ENCODE measurements at regions not wholly inside any gene's neighbourhood (a gene's known extent, or its start where the extent isn't known, plus 50 kb on each side); places are given as distances from the start of the nearest gene placed in this dataset.

GRCh38 chr20:52318651-52319050 is 127.1 kb upstream of the ZFP64 start:
- H3K4me3 ChIP-seq: no peak overlapping the region
- intact Hi-C loops (cut with DNase I): no loop called here
- no peaks in the 10 kb centered on the region for H3K4me1 ChIP-seq
- H3K36me3 ChIP-seq: no peaks in the 10 kb centered on the region
- H3K27me3 ChIP-seq: no peaks in the 10 kb centered on the region
- no peak for DNase-seq (ENCODE audit: low spot score in 2 of 2)
- TF ChIP-seq CTCF (IDR thresholded peaks at IDR 0.05): no peak
- no peak overlapping the region for H3K27ac ChIP-seq
- H3K9me3 ChIP-seq: no peaks in the 10 kb centered on the region

GRCh38 chr20:52313341-52313963 is 121.9 kb upstream of the ZFP64 start:
- Histone ChIP-seq H3K27ac (no peak overlapping the region), H3K4me1 (no peaks in the 10 kb centered on the region), H3K36me3 (no peaks in the 10 kb centered on the region), H3K27me3 (no peaks in the 10 kb centered on the region), H3K9me3 (no peaks in the 10 kb centered on the region), H3K4me3 (no peak overlapping the region)
- no peak for DNase-seq (ENCODE audit: low spot score in 2 of 2)
- intact Hi-C loops (cut with DNase I): no loop called here
- TF ChIP-seq CTCF (IDR thresholded peaks at IDR 0.05): no peak

GRCh38 chr20:52312132-52312729 is 120.7 kb upstream of the ZFP64 start:
- H3K4me3 ChIP-seq: no peak overlapping the region
- no peaks in the 10 kb centered on the region for H3K9me3 ChIP-seq
- H3K27me3 ChIP-seq: no peaks in the 10 kb centered on the region
- H3K4me1 ChIP-seq: no peaks in the 10 kb centered on the region
- intact Hi-C loops (cut with DNase I): no loop called here
- no peak for DNase-seq (ENCODE audit: low spot score in 2 of 2)
- TF ChIP-seq CTCF (IDR thresholded peaks at IDR 0.05): peak; percentile 16 to 52 (median 29)
- H3K36me3 ChIP-seq: no peaks in the 10 kb centered on the region
- H3K27ac ChIP-seq: no peak overlapping the region

- TF ChIP-seq CTCF (IDR thresholded peaks at IDR 0.05): no peak
- Histone ChIP-seq H3K27me3 (no peaks in the 10 kb centered on the region), H3K36me3 (no peaks in the 10 kb centered on the region), H3K4me1 (no peaks in the 10 kb centered on the region), H3K9me3 (no peaks in the 10 kb centered on the region), H3K4me3 (no peak overlapping the region), H3K27ac (no peak overlapping the region)
- intact Hi-C loops (cut with DNase I): no loop called here
- DNase-seq (ENCODE audit: low spot score in 2 of 2): no peak
These were observed 119.7 kb upstream of the ZFP64 start for GRCh38 chr20:52311209-52311794.

DNA sequence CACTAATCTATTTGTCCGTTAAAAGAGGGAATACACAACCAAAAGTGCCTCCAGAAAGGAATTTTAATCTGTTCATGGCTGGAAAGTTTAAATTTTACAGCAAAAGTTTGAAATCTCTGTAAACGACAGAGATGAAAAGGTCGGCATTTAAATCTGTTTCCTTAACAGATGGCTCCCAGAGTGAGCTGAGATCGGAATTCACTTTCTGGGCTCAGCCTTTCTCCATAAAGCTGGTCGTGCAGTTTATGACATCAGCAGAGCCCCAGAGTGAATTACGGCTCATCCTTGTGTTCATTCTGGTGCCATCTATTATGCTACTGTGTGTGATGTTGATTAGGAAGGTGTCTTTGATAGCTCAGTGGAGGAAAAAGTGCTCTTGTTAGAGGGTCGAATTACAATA is 117.6 kb upstream of the ZFP64 start:
- no peak for DNase-seq (ENCODE audit: low spot score in 2 of 2)
- no peaks in the 10 kb centered on the region for H3K36me3 ChIP-seq
- H3K4me3 ChIP-seq: no peak overlapping the region
- H3K27me3 ChIP-seq: no peaks in the 10 kb centered on the region
- no peaks in the 10 kb centered on the region for H3K9me3 ChIP-seq
- no peaks in the 10 kb centered on the region for H3K4me1 ChIP-seq
- TF ChIP-seq CTCF (IDR thresholded peaks at IDR 0.05): no peak
- H3K27ac ChIP-seq: no peak overlapping the region
- intact Hi-C loops (cut with DNase I): no loop called here

Measured in ascending aorta (tissue), 2 donors.